IMR-90 (cell line): ENCODE measurements at regions not wholly inside any gene's neighbourhood (a gene's known extent, or its start where the extent isn't known, plus 50 kb on each side); places are given as distances from the start of the nearest gene placed in this dataset.

ENCODE experiments used
- BHLHE40 ChIP-seq: fragments of 150-350 bp; IDR thresholded peaks from 2 replicates; pipeline ENCODE4 v1.6.1; 2016; ENCODE audit warnings: mild to moderate bottlenecking, low read depth, low read length
- CEBPB ChIP-seq: IDR thresholded peaks from 2 replicates; pipeline ENCODE4 v1.6.1; 2012; ENCODE audit warnings: low read depth, low read length, improper control_type of control experiment
- CHD1 ChIP-seq: IDR thresholded peaks from 2 replicates; pipeline ENCODE4 v1.6.1; 2012; ENCODE audit warnings: low read depth, low read length, improper control_type of control experiment
- CTCF ChIP-seq: conservative IDR thresholded peaks from 2 replicates; pipeline ENCODE4 v1.5.1; 2012; ENCODE audit warnings: mild to moderate bottlenecking, low read depth, low read length, improper control_type of control experiment

- TF ChIP-seq CTCF (no peak), CEBPB (no peak), BHLHE40 (no peak), CHD1 (no peak)
Observed at GRCh38 chr18:68323921-68324320, 391.0 kb downstream of the TMX3 start.
